ENCODE measurements at regions not wholly inside any gene's neighbourhood (a gene's known extent, or its start where the extent isn't known, plus 50 kb on each side); places are given as distances from the start of the nearest gene placed in this dataset.

- Histone ChIP-seq H3K36me3 (ENCODE audit: insufficient read depth, low read length) (no peaks in the 10 kb centered on the region), H3F3A (ENCODE audit: insufficient read depth, low read length, poor library complexity, severe bottlenecking) (no peaks in the 10 kb centered on the region), H3K79me2 (replicated peaks; ENCODE audit: insufficient read depth, low read length) (no peaks in the 10 kb centered on the region), H3K9me3 (ENCODE audit: low read length) (no peaks in the 10 kb centered on the region), H3K9me2 (ENCODE audit: insufficient read depth, low read length) (no peaks in the 10 kb centered on the region), H3K4me3 (ENCODE audit: low read length) (no peak overlapping the region), H3K27me3 (ENCODE audit: insufficient read depth, low read depth, low read length) (no peaks in the 10 kb centered on the region), H3K9ac (ENCODE audit: low read length) (no peak overlapping the region), H3K4me2 (ENCODE audit: low read length) (no peak overlapping the region), H2AFZ (ENCODE audit: low read depth, low read length) (no peak overlapping the region), H3K27ac (ENCODE audit: low read length) (no peak overlapping the region), H4K20me1 (ENCODE audit: insufficient read depth) (no peaks in the 10 kb centered on the region)
- TF ChIP-seq EP300 (conservative IDR thresholded peaks at IDR 0.05; ENCODE audit: poor library complexity, severe bottlenecking) = no peak
- no peak for TF ChIP-seq CTCF (IDR thresholded peaks at IDR 0.05; ENCODE audit: poor library complexity, severe bottlenecking)
- no peak for TF ChIP-seq TAF1 (IDR thresholded peaks at IDR 0.05; ENCODE audit: low read depth)
- no peak for TF ChIP-seq POLR2AphosphoS5 (IDR thresholded peaks at IDR 0.05)
- no peak for TF ChIP-seq SMC3 (conservative IDR thresholded peaks at IDR 0.05; ENCODE audit: poor library complexity)
- no peak for TF ChIP-seq REST (IDR thresholded peaks at IDR 0.05; ENCODE audit: borderline replicate concordance)
- TF ChIP-seq MXI1 (conservative IDR thresholded peaks at IDR 0.05; ENCODE audit: poor library complexity, severe bottlenecking) = no peak
- TF ChIP-seq EZH2 (IDR thresholded peaks at IDR 0.05; ENCODE audit: borderline replicate concordance, insufficient read depth, low read length, poor library complexity, severe bottlenecking) = no peak
Measured at GRCh38 chr22:22702237-22703202, 58.1 kb downstream of the GGTLC2 start.

- Histone ChIP-seq H3F3A (ENCODE audit: insufficient read depth, low read length, poor library complexity, severe bottlenecking) (no peaks in the 10 kb centered on the region), H3K27ac (ENCODE audit: low read length) (no peak overlapping the region), H4K20me1 (ENCODE audit: insufficient read depth) (no peaks in the 10 kb centered on the region), H3K36me3 (ENCODE audit: insufficient read depth, low read length) (no peaks in the 10 kb centered on the region), H3K9me2 (ENCODE audit: insufficient read depth, low read length) (no peaks in the 10 kb centered on the region), H3K27me3 (ENCODE audit: insufficient read depth, low read depth, low read length) (no peaks in the 10 kb centered on the region), H3K4me3 (ENCODE audit: low read length) (no peak overlapping the region), H3K79me2 (replicated peaks; ENCODE audit: insufficient read depth, low read length) (no peaks in the 10 kb centered on the region), H3K9me3 (ENCODE audit: low read length) (no peaks in the 10 kb centered on the region), H3K9ac (ENCODE audit: low read length) (no peak overlapping the region), H3K4me2 (ENCODE audit: low read length) (no peak overlapping the region), H2AFZ (ENCODE audit: low read depth, low read length) (no peak overlapping the region)
- TF ChIP-seq EZH2 (IDR thresholded peaks at IDR 0.05; ENCODE audit: borderline replicate concordance, insufficient read depth, low read length, poor library complexity, severe bottlenecking) (no peak), POLR2AphosphoS5 (IDR thresholded peaks at IDR 0.05) (no peak), SMC3 (conservative IDR thresholded peaks at IDR 0.05; ENCODE audit: poor library complexity) (no peak), EP300 (conservative IDR thresholded peaks at IDR 0.05; ENCODE audit: poor library complexity, severe bottlenecking) (no peak), RAD21 (conservative IDR thresholded peaks at IDR 0.05) (no peak), MXI1 (conservative IDR thresholded peaks at IDR 0.05; ENCODE audit: poor library complexity, severe bottlenecking) (no peak), TAF1 (IDR thresholded peaks at IDR 0.05; ENCODE audit: low read depth) (no peak), REST (IDR thresholded peaks at IDR 0.05; ENCODE audit: borderline replicate concordance) (no peak), CTCF (IDR thresholded peaks at IDR 0.05; ENCODE audit: poor library complexity, severe bottlenecking) (no peak)
Measured at GRCh38 chr22:22703203-22703570, 58.8 kb downstream of the GGTLC2 start.

Measured in neural cell (in vitro differentiated cells).